Neural progenitor cell (in vitro differentiated cells): ENCODE measurements at regions not wholly inside any gene's neighbourhood (a gene's known extent, or its start where the extent isn't known, plus 50 kb on each side); places are given as distances from the start of the nearest gene placed in this dataset.

ENCODE experiments used
- CTCF ChIP-seq: fragments of 200-600 bp; sonication (generic); IDR thresholded peaks from 2 replicates; pipeline ENCODE4 v1.5.1; 2017; ENCODE audit warnings: antibody characterized with exemption, mild to moderate bottlenecking
- EZH2 ChIP-seq: fragments of 200-600 bp; sonication (generic); IDR thresholded peaks from 2 replicates; pipeline ENCODE4 v1.6.1; 2017; ENCODE audit warnings: antibody characterized with exemption, mild to moderate bottlenecking, moderate library complexity

- TF ChIP-seq CTCF (no peak), EZH2 (no peak)
Observed at GRCh38 chr10:130463104-130463875, 327.1 kb downstream of the GLRX3 start.
